CD4-positive, alpha-beta T cell (primary cell): ENCODE measurements at regions not wholly inside any gene's neighbourhood (a gene's known extent, or its start where the extent isn't known, plus 50 kb on each side); places are given as distances from the start of the nearest gene placed in this dataset.

Experiments
- ATAC-seq: fragments of 200-7000 bp; cut with Tn5 transposase; one replicate; pipeline ENCODE4 v1.10.0; 2022; ENCODE audit warnings: mild to moderate bottlenecking; ENCODE audit not compliant: poor library complexity
- CTCF ChIA-PET: fragments of 350-600 bp; sonication (Branson Sonifier 250); formaldehyde crosslinking; loops from one replicate; lab custom pipeline; 2021; ENCODE audit warnings: antibody characterized with exemption, inconsistent platforms; lab: Charles Lee
- POLR2A ChIA-PET: fragments of 350-600 bp; sonication (Branson Sonifier 250); formaldehyde crosslinking; loops from one replicate; lab custom pipeline; 2021; ENCODE audit warnings: antibody characterized with exemption, inconsistent platforms; lab: Charles Lee
- DNase-seq, 14 experiments: peaks; one replicate each; pipeline ENCODE4 v3.0.0-alpha.2; 2013 to 2020; ENCODE audit warnings: mixed read lengths in 2 of 14
- H3K27ac ChIP-seq, 2 donors: one replicate each; pipeline versions ENCODE4 v1.5.1 to v1.7.0; 2013; ENCODE audit warnings: low read length in 2 of 2, low read depth in 1 of 2, mild to moderate bottlenecking in 1 of 2
- H3K27me3 ChIP-seq, 2 experiments: 1 replicate in 1 of 2; 2 replicates in 1 of 2; pipeline versions ENCODE4 v1.6.1 to v1.7.0; 2013; ENCODE audit warnings: low read length in 2 of 2, control low read depth in 1 of 2, mild to moderate bottlenecking in 1 of 2, moderate library complexity in 1 of 2; ENCODE audit not compliant: insufficient read depth in 2 of 2, control insufficient read depth in 1 of 2
- H3K36me3 ChIP-seq: one replicate; pipeline ENCODE4 v1.6.1; 2013; ENCODE audit warnings: low read length, control low read depth; ENCODE audit not compliant: insufficient read depth
- H3K4me1 ChIP-seq: one replicate; pipeline ENCODE4 v1.6.1; 2013; ENCODE audit warnings: low read length, control low read depth; ENCODE audit not compliant: insufficient read depth
- H3K4me3 ChIP-seq: one replicate; pipeline ENCODE4 v1.5.1; 2013; ENCODE audit warnings: mild to moderate bottlenecking, low read length, moderate library complexity
- H3K9me3 ChIP-seq, 2 experiments: 1 replicate in 1 of 2; 2 replicates in 1 of 2; pipeline versions ENCODE4 v1.6.1 to v1.7.0; 2013; ENCODE audit warnings: low read length in 2 of 2, mild to moderate bottlenecking in 2 of 2, control low read depth in 1 of 2, moderate library complexity in 1 of 2; ENCODE audit not compliant: control insufficient read depth in 1 of 2, insufficient read depth in 1 of 2
- H3K27ac Mint-ChIP-seq: one replicate; pipeline ENCODE4 v1.8.0; 2020; ENCODE audit warnings: mixed read lengths
- H3K27me3 Mint-ChIP-seq: one replicate; pipeline ENCODE4 v1.8.0; 2021; ENCODE audit warnings: mixed read lengths
- H3K36me3 Mint-ChIP-seq: one replicate; pipeline ENCODE4 v1.8.0; 2021; ENCODE audit warnings: low read depth, mixed read lengths
- H3K4me1 Mint-ChIP-seq: one replicate; pipeline ENCODE4 v1.8.0; 2021; ENCODE audit warnings: low read depth, mixed read lengths
- H3K4me3 Mint-ChIP-seq: one replicate; pipeline ENCODE4 v1.8.0; 2020; ENCODE audit warnings: mild to moderate bottlenecking, mixed read lengths
- H3K9me3 Mint-ChIP-seq: one replicate; pipeline ENCODE4 v1.8.0; 2020; ENCODE audit warnings: mixed read lengths
- intact Hi-C, 2 experiments: fragments of 100-400 bp; cut with DNase I in 1 of 2; cut with micrococcal nuclease in 1 of 2; formaldehyde crosslinking; loops; one replicate each; pipeline versions ENCODE4 v1.15.1 to v1.9.0; 2023 to 2025; cut with DNase I, micrococcal nuclease
- TF ChIP-seq, protein P1 (sequence below): fragments of 200-600 bp; IDR thresholded peaks from one replicate; pipeline ENCODE4 v1.8.0; 2022; ENCODE audit warnings: antibody characterized with exemption, mild to moderate bottlenecking

DNA sequence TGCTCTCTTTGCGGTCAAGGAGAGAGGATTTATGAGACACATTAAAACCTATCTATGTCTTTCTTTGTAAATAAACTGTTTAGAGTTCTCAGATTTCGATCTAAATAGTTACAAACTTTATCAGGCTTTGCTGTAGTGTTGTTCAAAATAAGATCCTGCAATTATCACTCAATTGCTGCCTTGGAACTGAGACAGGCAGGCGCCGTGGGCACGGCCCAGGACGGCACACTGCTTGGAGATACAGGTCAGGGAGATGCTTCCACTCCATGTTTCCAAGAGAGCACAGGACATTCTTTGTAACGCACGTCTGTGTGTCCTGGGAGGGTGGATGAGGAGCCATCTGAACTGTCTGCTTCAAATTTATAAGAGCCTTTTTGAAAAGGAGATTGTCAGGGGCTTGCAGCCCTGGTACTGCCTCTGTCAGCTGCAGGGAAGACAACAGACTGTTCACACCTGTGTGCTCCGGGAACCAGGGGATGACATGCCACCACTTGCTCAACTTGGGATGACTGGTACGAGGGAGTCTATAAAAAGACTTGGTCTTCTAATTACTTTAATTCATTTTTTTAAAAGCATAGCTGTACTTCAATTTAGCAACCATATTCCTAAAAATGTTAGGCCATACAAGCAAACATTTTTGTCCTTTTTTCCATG, 472.9 kb upstream of the RUNX1 start:
- peaks cover 21% of the 10 kb centered on the region for H3K4me1 Mint-ChIP-seq
- intact Hi-C loops, result no loop called here

DNA sequence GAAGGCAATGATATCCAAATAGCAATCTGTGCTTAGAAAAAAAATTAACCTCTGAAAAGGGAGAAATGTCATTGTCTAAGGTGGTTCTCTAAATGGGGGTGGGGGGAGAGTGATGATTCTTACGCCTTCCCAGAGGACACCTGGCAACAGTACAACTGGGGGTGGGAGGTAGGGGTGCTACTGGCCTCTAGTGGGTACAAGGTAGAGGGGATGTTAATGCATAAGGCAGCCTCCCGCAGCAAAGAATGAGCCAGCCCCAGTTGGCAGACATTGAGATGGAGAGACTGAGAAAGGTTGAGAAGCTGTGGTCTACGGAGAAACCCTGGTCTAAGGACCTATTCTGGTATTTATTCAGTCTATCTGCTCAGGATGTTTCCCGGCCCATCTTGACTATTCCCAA, 472.2 kb upstream of the RUNX1 start:
- no peaks in the 10 kb centered on the region for H3K9me3 Mint-ChIP-seq
- CTCF ChIA-PET, result interaction anchor here (0.6 kb wide), 1 partner anchor 17 kb away, joined by 5 read pairs; no protein-coding TSS in a partner anchor

More for the DNA sequence above, 472.9 kb upstream of the RUNX1 start:
- no peak overlapping the region for H3K4me3 Mint-ChIP-seq
- DNase-seq, result no peak
- no peaks in the 10 kb centered on the region for H3K27me3 ChIP-seq
- no peak overlapping the region for H3K4me3 ChIP-seq
- no peak overlapping the region for H3K27ac Mint-ChIP-seq
- no peak for ATAC-seq
- POLR2A ChIA-PET, result no interaction called here
- H3K4me1 ChIP-seq, result peaks cover 6% of the 10 kb centered on the region
- H3K27me3 Mint-ChIP-seq, result no peaks in the 10 kb centered on the region
- CTCF ChIA-PET, result interaction anchor here (1.1 kb wide), 1 partner anchor 96 kb away, joined by 3 read pairs; no protein-coding TSS in a partner anchor
- TF ChIP-seq, protein P1, sequence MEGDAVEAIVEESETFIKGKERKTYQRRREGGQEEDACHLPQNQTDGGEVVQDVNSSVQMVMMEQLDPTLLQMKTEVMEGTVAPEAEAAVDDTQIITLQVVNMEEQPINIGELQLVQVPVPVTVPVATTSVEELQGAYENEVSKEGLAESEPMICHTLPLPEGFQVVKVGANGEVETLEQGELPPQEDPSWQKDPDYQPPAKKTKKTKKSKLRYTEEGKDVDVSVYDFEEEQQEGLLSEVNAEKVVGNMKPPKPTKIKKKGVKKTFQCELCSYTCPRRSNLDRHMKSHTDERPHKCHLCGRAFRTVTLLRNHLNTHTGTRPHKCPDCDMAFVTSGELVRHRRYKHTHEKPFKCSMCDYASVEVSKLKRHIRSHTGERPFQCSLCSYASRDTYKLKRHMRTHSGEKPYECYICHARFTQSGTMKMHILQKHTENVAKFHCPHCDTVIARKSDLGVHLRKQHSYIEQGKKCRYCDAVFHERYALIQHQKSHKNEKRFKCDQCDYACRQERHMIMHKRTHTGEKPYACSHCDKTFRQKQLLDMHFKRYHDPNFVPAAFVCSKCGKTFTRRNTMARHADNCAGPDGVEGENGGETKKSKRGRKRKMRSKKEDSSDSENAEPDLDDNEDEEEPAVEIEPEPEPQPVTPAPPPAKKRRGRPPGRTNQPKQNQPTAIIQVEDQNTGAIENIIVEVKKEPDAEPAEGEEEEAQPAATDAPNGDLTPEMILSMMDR, result no peak
- no peak overlapping the region for H3K27ac ChIP-seq
- no peaks in the 10 kb centered on the region for H3K9me3 Mint-ChIP-seq
- no peaks in the 10 kb centered on the region for H3K36me3 ChIP-seq
- H3K36me3 Mint-ChIP-seq, result no peaks in the 10 kb centered on the region
- no peaks in the 10 kb centered on the region for H3K9me3 ChIP-seq

DNA sequence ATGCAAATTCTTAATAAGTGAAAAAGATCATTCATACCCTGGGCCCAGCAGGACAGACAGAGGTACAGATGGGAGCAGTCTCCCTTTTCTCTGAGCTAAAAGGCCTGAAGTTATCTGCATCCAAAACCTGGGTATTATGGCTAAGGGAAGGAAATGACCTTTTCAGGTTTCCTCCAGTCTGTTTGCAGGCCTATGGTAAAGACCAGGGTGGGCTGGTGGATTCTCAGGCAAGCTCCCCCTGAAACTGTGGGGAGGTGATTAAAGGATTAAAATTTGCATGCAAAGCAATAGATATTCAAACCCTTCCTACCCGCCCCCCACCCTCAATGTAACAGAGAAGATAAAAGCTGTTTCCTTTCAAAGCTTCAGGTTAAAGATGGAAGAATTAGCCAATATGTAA, 471.8 kb upstream of the RUNX1 start:
- TF ChIP-seq, protein P1, result no peak
- CTCF ChIA-PET, result interaction anchor here (0.6 kb wide), 1 partner anchor 16 kb away, joined by 5 read pairs; no protein-coding TSS in a partner anchor

More for the DNA sequence above, 472.2 kb upstream of the RUNX1 start:
- peaks cover 21% of the 10 kb centered on the region for H3K4me1 Mint-ChIP-seq
- Histone ChIP-seq H3K36me3 (no peaks in the 10 kb centered on the region), H3K27me3 (no peaks in the 10 kb centered on the region), H3K27ac (no peak overlapping the region), H3K4me1 (peaks cover 6% of the 10 kb centered on the region), H3K4me3 (no peak overlapping the region), H3K9me3 (no peaks in the 10 kb centered on the region)
- no peaks in the 10 kb centered on the region for H3K27me3 Mint-ChIP-seq
- DNase-seq (no peak), ATAC-seq (no peak)
- no peak overlapping the region for H3K4me3 Mint-ChIP-seq
- POLR2A ChIA-PET, result no interaction called here
- TF ChIP-seq, protein P1, result no peak
- no peaks in the 10 kb centered on the region for H3K36me3 Mint-ChIP-seq
- intact Hi-C loops, result no loop called here
- H3K27ac Mint-ChIP-seq, result no peak overlapping the region

More for the DNA sequence above, 471.8 kb upstream of the RUNX1 start:
- H3K4me1 Mint-ChIP-seq, result peaks cover 20% of the 10 kb centered on the region
- intact Hi-C loops, result no loop called here
- no peaks in the 10 kb centered on the region for H3K27me3 Mint-ChIP-seq
- H3K4me3 Mint-ChIP-seq, result no peak overlapping the region
- no peak overlapping the region for H3K27ac Mint-ChIP-seq
- no peaks in the 10 kb centered on the region for H3K36me3 Mint-ChIP-seq
- H3K27ac ChIP-seq, result no peak overlapping the region
- no peak overlapping the region for H3K4me3 ChIP-seq
- no peaks in the 10 kb centered on the region for H3K9me3 Mint-ChIP-seq
- ATAC-seq (no peak), DNase-seq (no peak)
- POLR2A ChIA-PET, result no interaction called here
- peaks cover 6% of the 10 kb centered on the region for H3K4me1 ChIP-seq
- no peaks in the 10 kb centered on the region for H3K36me3 ChIP-seq
- no peaks in the 10 kb centered on the region for H3K27me3 ChIP-seq
- H3K9me3 ChIP-seq, result no peaks in the 10 kb centered on the region
